HEK293T (cell line): ENCODE measurements at regions not wholly inside any gene's neighbourhood (a gene's known extent, or its start where the extent isn't known, plus 50 kb on each side); places are given as distances from the start of the nearest gene placed in this dataset.

Experiments
- CTCF ChIA-PET: fragments of 350-600 bp; formaldehyde crosslinking; extraction: SDS; loops from one replicate; lab custom pipeline; 2021; ENCODE audit warnings: antibody characterized with exemption, inconsistent platforms; lab: Yijun Ruan, JAX
- POLR2A ChIA-PET: fragments of 350-600 bp; formaldehyde crosslinking; extraction: SDS; loops from one replicate; lab custom pipeline; 2020; ENCODE audit warnings: antibody characterized with exemption, inconsistent platforms; lab: Yijun Ruan, JAX
- DNase-seq: peaks from one replicate; pipeline ENCODE4 v3.0.0; 2012; ENCODE audit warnings: mixed read lengths; ENCODE audit errors: extremely low spot score
- ARNT ChIP-seq: fragments of 450-650 bp; IDR thresholded peaks from 2 replicates; pipeline ENCODE4 v1.6.1; 2017; ENCODE audit warnings: mild to moderate bottlenecking
- BHLHE40 ChIP-seq: fragments of 450-650 bp; IDR thresholded peaks from 2 replicates; pipeline ENCODE4 v1.6.1; 2016; ENCODE audit warnings: mild to moderate bottlenecking, moderate library complexity, borderline replicate concordance
- CTBP1 ChIP-seq: fragments of 450-650 bp; IDR thresholded peaks from 2 replicates; pipeline ENCODE4 v1.6.1; 2016; ENCODE audit warnings: borderline replicate concordance
- ELF4 ChIP-seq: fragments of 450-650 bp; IDR thresholded peaks from 2 replicates; pipeline ENCODE4 v1.6.1; 2017; ENCODE audit warnings: antibody characterized with exemption
- FOXA1 ChIP-seq: fragments of 450-650 bp; IDR thresholded peaks from 2 replicates; pipeline ENCODE4 v1.6.1; 2016; ENCODE audit warnings: mild to moderate bottlenecking
- FOXK2 ChIP-seq: fragments of 450-650 bp; IDR thresholded peaks from 2 replicates; pipeline ENCODE4 v1.6.1; 2016; ENCODE audit warnings: mild to moderate bottlenecking
- FOXM1 ChIP-seq: fragments of 450-650 bp; IDR thresholded peaks from 2 replicates; pipeline ENCODE4 v1.6.1; 2017; ENCODE audit warnings: mild to moderate bottlenecking, borderline replicate concordance
- HDGF ChIP-seq: fragments of 450-650 bp; IDR thresholded peaks from 2 replicates; pipeline ENCODE4 v1.6.1; 2017; ENCODE audit warnings: antibody characterized with exemption, borderline replicate concordance
- L3MBTL2 ChIP-seq: fragments of 450-650 bp; conservative IDR thresholded peaks from 2 replicates; pipeline ENCODE4 v1.6.1; 2016; ENCODE audit warnings: mild to moderate bottlenecking
- LEF1 ChIP-seq: fragments of 450-650 bp; IDR thresholded peaks from 2 replicates; pipeline ENCODE4 v1.6.1; 2017; ENCODE audit warnings: mild to moderate bottlenecking, borderline replicate concordance
- NFRKB ChIP-seq: fragments of 450-650 bp; IDR thresholded peaks from 2 replicates; pipeline ENCODE4 v1.6.1; 2016; ENCODE audit warnings: mild to moderate bottlenecking, moderate library complexity
- PKNOX1 ChIP-seq: fragments of 450-650 bp; IDR thresholded peaks from 2 replicates; pipeline ENCODE4 v1.6.1; 2016
- SP1 ChIP-seq: fragments of 450-650 bp; IDR thresholded peaks from 2 replicates; pipeline ENCODE4 v1.6.1; 2017
- SUZ12 ChIP-seq: fragments of 450-650 bp; IDR thresholded peaks from 2 replicates; pipeline ENCODE4 v1.6.1; 2016; ENCODE audit warnings: mild to moderate bottlenecking
- TARDBP ChIP-seq: fragments of 450-650 bp; IDR thresholded peaks from 2 replicates; pipeline ENCODE4 v1.6.1; 2016
- ZNF384 ChIP-seq: fragments of 450-650 bp; IDR thresholded peaks from 2 replicates; pipeline ENCODE4 v1.6.1; 2016

- CTCF ChIA-PET, result interaction anchor here (0.6 kb wide), 1 partner anchor 23 kb away, joined by 3 read pairs; no protein-coding TSS in a partner anchor
- TF ChIP-seq LEF1 (no peak), ZNF384 (no peak), PKNOX1 (no peak), FOXA1 (no peak), BHLHE40 (no peak), FOXM1 (no peak), TARDBP (no peak), ARNT (no peak), HDGF (no peak), SP1 (no peak), FOXK2 (no peak), L3MBTL2 (no peak), ELF4 (no peak)
- POLR2A ChIA-PET, result no interaction called here
- no peak for DNase-seq
Observed at GRCh38 chr3:171535133-171535532, 74.9 kb upstream of the TNIK start.

- CTCF ChIA-PET, result no interaction called here
- DNase-seq, result no peak
- POLR2A ChIA-PET, result no interaction called here
- no peak for TF ChIP-seq FOXM1
Observed at GRCh38 chr3:171533702-171534101, 73.5 kb upstream of the TNIK start.

- no peak for DNase-seq
- POLR2A ChIA-PET, result no interaction called here
- CTCF ChIA-PET, result no interaction called here
- TF ChIP-seq NFRKB (no peak), FOXA1 (no peak), ARNT (no peak), ELF4 (no peak), ZNF384 (no peak)
Observed at GRCh38 chr3:171532294-171532693, 72.1 kb upstream of the TNIK start.

- POLR2A ChIA-PET, result no interaction called here
- TF ChIP-seq CTBP1, result no peak
- TF ChIP-seq HDGF, result no peak
- TF ChIP-seq FOXK2, result no peak
- no peak for TF ChIP-seq PKNOX1
- TF ChIP-seq SP1, result no peak
- TF ChIP-seq L3MBTL2, result no peak
- no peak for TF ChIP-seq ARNT
- no peak for TF ChIP-seq TARDBP
- TF ChIP-seq SUZ12, result no peak
- CTCF ChIA-PET, result interaction anchor here (0.7 kb wide), 1 partner anchor 167 kb away, joined by 3 read pairs; no protein-coding TSS in a partner anchor
- DNase-seq, result no peak
Observed at GRCh38 chr3:171531716-171532115, 71.5 kb upstream of the TNIK start.

- CTCF ChIA-PET, result interaction anchor here (0.6 kb wide), 1 partner anchor 813 kb away, joined by 3 read pairs; no protein-coding TSS in a partner anchor
- POLR2A ChIA-PET, result no interaction called here
Observed at GRCh38 chr3:171528102-171528501, 67.9 kb upstream of the TNIK start.

GRCh38 chr3:171526869-171527268 is 66.7 kb upstream of the TNIK start:
- POLR2A ChIA-PET, result no interaction called here
- CTCF ChIA-PET, result no interaction called here
- TF ChIP-seq NFRKB (no peak), LEF1 (no peak), CTBP1 (no peak)
- DNase-seq, result no peak

More at GRCh38 chr3:171528102-171528501, 67.9 kb upstream of the TNIK start:
- DNase-seq, result no peak
- no peak for TF ChIP-seq LEF1
- TF ChIP-seq FOXA1, result no peak
- TF ChIP-seq FOXM1, result no peak
- no peak for TF ChIP-seq L3MBTL2
- no peak for TF ChIP-seq ELF4
- TF ChIP-seq SUZ12, result no peak
- no peak for TF ChIP-seq BHLHE40
- TF ChIP-seq ARNT, result no peak
- no peak for TF ChIP-seq TARDBP
- no peak for TF ChIP-seq HDGF
- TF ChIP-seq SP1, result no peak
- TF ChIP-seq ZNF384, result no peak
- no peak for TF ChIP-seq FOXK2

GRCh38 chr3:171526146-171526545 is 65.9 kb upstream of the TNIK start:
- CTCF ChIA-PET, result no interaction called here
- DNase-seq, result no peak
- no peak for TF ChIP-seq FOXA1
- no peak for TF ChIP-seq FOXK2
- TF ChIP-seq LEF1, result no peak
- POLR2A ChIA-PET, result no interaction called here

GRCh38 chr3:171525437-171525836 is 65.2 kb upstream of the TNIK start:
- POLR2A ChIA-PET, result no interaction called here
- no peak for DNase-seq
- CTCF ChIA-PET, result no interaction called here
- TF ChIP-seq FOXK2 (no peak), NFRKB (no peak), FOXM1 (no peak), LEF1 (no peak)
